GM18498 (cell line): ENCODE measurements at regions not wholly inside any gene's neighbourhood (a gene's known extent, or its start where the extent isn't known, plus 50 kb on each side); places are given as distances from the start of the nearest gene placed in this dataset.
"Not testable (repeated sequence)": the region's sequence is repeated elsewhere in the genome, so short reads cannot be mapped to it uniquely, and the experiment has no call there.

Experiments
- ATAC-seq: cut with Tn5 transposase; IDR thresholded peaks from one replicate; pipeline ENCODE4 v1.9.1; 2021; ENCODE audit warnings: mild to moderate bottlenecking, moderate library complexity; ENCODE audit not compliant: unreplicated experiment

- no peak for ATAC-seq
Observed at GRCh38 chr3:115204475-115204874, 57.4 kb upstream of the ZBTB20 start.

GRCh38 chr3:115208066-115208750 is 61.1 kb upstream of the ZBTB20 start:
- no peak for ATAC-seq

- no peak for ATAC-seq
Observed at GRCh38 chr3:115211810-115212492, 64.9 kb upstream of the ZBTB20 start.

- ATAC-seq = no peak
Observed at GRCh38 chr3:115212615-115213014, 65.5 kb upstream of the ZBTB20 start.

GRCh38 chr3:115213052-115213451 is 66.0 kb upstream of the ZBTB20 start:
- ATAC-seq = not testable (repeated sequence)

- no peak for ATAC-seq
Observed at GRCh38 chr3:115217292-115217677, 70.2 kb upstream of the ZBTB20 start.

- no peak for ATAC-seq
Observed at GRCh38 chr3:115217678-115218451, 70.8 kb upstream of the ZBTB20 start.

- ATAC-seq = no peak
Observed at GRCh38 chr3:115218859-115219258, 71.8 kb upstream of the ZBTB20 start.

- no peak for ATAC-seq
Observed at GRCh38 chr3:115224687-115225086, 77.6 kb upstream of the ZBTB20 start.

GRCh38 chr3:115226844-115227445 is 79.9 kb upstream of the ZBTB20 start:
- ATAC-seq = no peak

- ATAC-seq = no peak
Observed at GRCh38 chr3:115227461-115227860, 80.4 kb upstream of the ZBTB20 start.

- ATAC-seq = no peak
Observed at GRCh38 chr3:115228266-115228665, 81.2 kb upstream of the ZBTB20 start.

- ATAC-seq = no peak
Observed at GRCh38 chr3:115232167-115232566, 85.1 kb upstream of the ZBTB20 start.

- no peak for ATAC-seq
Observed at GRCh38 chr3:115233021-115233420, 85.9 kb upstream of the ZBTB20 start.

- no peak for ATAC-seq
Observed at GRCh38 chr3:115236496-115236895, 89.4 kb upstream of the ZBTB20 start.

GRCh38 chr3:115239717-115240116 is 92.6 kb upstream of the ZBTB20 start:
- no peak for ATAC-seq

GRCh38 chr3:115244350-115244749 is 97.3 kb upstream of the ZBTB20 start:
- ATAC-seq = no peak

- no peak for ATAC-seq
Observed at GRCh38 chr3:115245438-115245837, 98.3 kb upstream of the ZBTB20 start.

GRCh38 chr3:115245899-115246298 is 98.8 kb upstream of the ZBTB20 start:
- ATAC-seq = no peak

GRCh38 chr3:115246461-115247020 is 99.5 kb upstream of the ZBTB20 start:
- no peak for ATAC-seq

- no peak for ATAC-seq
Observed at GRCh38 chr3:115248274-115248673, 101.2 kb upstream of the ZBTB20 start.
